ENCODE measurements at regions not wholly inside any gene's neighbourhood (a gene's known extent, or its start where the extent isn't known, plus 50 kb on each side); places are given as distances from the start of the nearest gene placed in this dataset.

GRCh38 chr3:18872466-18872865 lies 275.8 kb upstream of the KCNH8 start:
- no peak for DNase-seq (ENCODE audit: low spot score)
- Histone ChIP-seq H3K36me3 (ENCODE audit: low read depth) (no peaks in the 10 kb centered on the region), H3K27ac (ENCODE audit: poor library complexity, severe bottlenecking) (no peak overlapping the region), H3K4me1 (ENCODE audit: insufficient read depth, poor library complexity, severe bottlenecking) (no peaks in the 10 kb centered on the region), H3K4me3 (ENCODE audit: severe bottlenecking) (no peak overlapping the region), H3K27me3 (ENCODE audit: insufficient read depth, poor library complexity, severe bottlenecking) (no peaks in the 10 kb centered on the region), H3K9me3 (ENCODE audit: severe bottlenecking) (no peaks in the 10 kb centered on the region)
- no peak for ATAC-seq (ENCODE audit: low read depth)
- TF ChIP-seq, protein P1, sequence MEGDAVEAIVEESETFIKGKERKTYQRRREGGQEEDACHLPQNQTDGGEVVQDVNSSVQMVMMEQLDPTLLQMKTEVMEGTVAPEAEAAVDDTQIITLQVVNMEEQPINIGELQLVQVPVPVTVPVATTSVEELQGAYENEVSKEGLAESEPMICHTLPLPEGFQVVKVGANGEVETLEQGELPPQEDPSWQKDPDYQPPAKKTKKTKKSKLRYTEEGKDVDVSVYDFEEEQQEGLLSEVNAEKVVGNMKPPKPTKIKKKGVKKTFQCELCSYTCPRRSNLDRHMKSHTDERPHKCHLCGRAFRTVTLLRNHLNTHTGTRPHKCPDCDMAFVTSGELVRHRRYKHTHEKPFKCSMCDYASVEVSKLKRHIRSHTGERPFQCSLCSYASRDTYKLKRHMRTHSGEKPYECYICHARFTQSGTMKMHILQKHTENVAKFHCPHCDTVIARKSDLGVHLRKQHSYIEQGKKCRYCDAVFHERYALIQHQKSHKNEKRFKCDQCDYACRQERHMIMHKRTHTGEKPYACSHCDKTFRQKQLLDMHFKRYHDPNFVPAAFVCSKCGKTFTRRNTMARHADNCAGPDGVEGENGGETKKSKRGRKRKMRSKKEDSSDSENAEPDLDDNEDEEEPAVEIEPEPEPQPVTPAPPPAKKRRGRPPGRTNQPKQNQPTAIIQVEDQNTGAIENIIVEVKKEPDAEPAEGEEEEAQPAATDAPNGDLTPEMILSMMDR (IDR thresholded peaks at IDR 0.05; ENCODE audit: poor library complexity, severe bottlenecking) = no peak

- TF ChIP-seq, protein P1 (IDR thresholded peaks at IDR 0.05; ENCODE audit: poor library complexity, severe bottlenecking) = no peak
- ATAC-seq (ENCODE audit: low read depth) = peak; percentile 55
Measured at GRCh38 chr3:18870642-18871041, 277.7 kb upstream of the KCNH8 start.

GRCh38 chr3:18870074-18870640 lies 278.2 kb upstream of the KCNH8 start:
- no peak overlapping the region for H3K4me3 ChIP-seq (ENCODE audit: severe bottlenecking)
- DNase-seq (ENCODE audit: low spot score) (no peak), ATAC-seq (ENCODE audit: low read depth) (no peak)
- no peaks in the 10 kb centered on the region for H3K9me3 ChIP-seq (ENCODE audit: severe bottlenecking)
- H3K27me3 ChIP-seq (ENCODE audit: insufficient read depth, poor library complexity, severe bottlenecking) = no peaks in the 10 kb centered on the region
- H3K27ac ChIP-seq (ENCODE audit: poor library complexity, severe bottlenecking) = no peak overlapping the region
- no peaks in the 10 kb centered on the region for H3K4me1 ChIP-seq (ENCODE audit: insufficient read depth, poor library complexity, severe bottlenecking)
- H3K36me3 ChIP-seq (ENCODE audit: low read depth) = no peaks in the 10 kb centered on the region
- TF ChIP-seq, protein P1 (IDR thresholded peaks at IDR 0.05; ENCODE audit: poor library complexity, severe bottlenecking) = no peak

More at GRCh38 chr3:18870642-18871041, 277.7 kb upstream of the KCNH8 start:
- Histone ChIP-seq H3K27me3 (ENCODE audit: insufficient read depth, poor library complexity, severe bottlenecking) (no peaks in the 10 kb centered on the region), H3K9me3 (ENCODE audit: severe bottlenecking) (no peaks in the 10 kb centered on the region), H3K27ac (ENCODE audit: poor library complexity, severe bottlenecking) (no peak overlapping the region), H3K4me1 (ENCODE audit: insufficient read depth, poor library complexity, severe bottlenecking) (no peaks in the 10 kb centered on the region), H3K36me3 (ENCODE audit: low read depth) (no peaks in the 10 kb centered on the region), H3K4me3 (ENCODE audit: severe bottlenecking) (no peak overlapping the region)
- no peak for DNase-seq (ENCODE audit: low spot score)

GRCh38 chr3:18868911-18869689 lies 279.2 kb upstream of the KCNH8 start:
- TF ChIP-seq, protein P1 (IDR thresholded peaks at IDR 0.05; ENCODE audit: poor library complexity, severe bottlenecking) = no peak
- DNase-seq (ENCODE audit: low spot score) = no peak
- H3K4me1 ChIP-seq (ENCODE audit: insufficient read depth, poor library complexity, severe bottlenecking) = no peaks in the 10 kb centered on the region
- no peak overlapping the region for H3K4me3 ChIP-seq (ENCODE audit: severe bottlenecking)
- H3K36me3 ChIP-seq (ENCODE audit: low read depth) = no peaks in the 10 kb centered on the region
- no peaks in the 10 kb centered on the region for H3K9me3 ChIP-seq (ENCODE audit: severe bottlenecking)
- H3K27me3 ChIP-seq (ENCODE audit: insufficient read depth, poor library complexity, severe bottlenecking) = no peaks in the 10 kb centered on the region
- H3K27ac ChIP-seq (ENCODE audit: poor library complexity, severe bottlenecking) = no peak overlapping the region
- peak; percentile 52; the same call in 2 of the 3 replicates for ATAC-seq (ENCODE audit: low read depth)

DNA sequence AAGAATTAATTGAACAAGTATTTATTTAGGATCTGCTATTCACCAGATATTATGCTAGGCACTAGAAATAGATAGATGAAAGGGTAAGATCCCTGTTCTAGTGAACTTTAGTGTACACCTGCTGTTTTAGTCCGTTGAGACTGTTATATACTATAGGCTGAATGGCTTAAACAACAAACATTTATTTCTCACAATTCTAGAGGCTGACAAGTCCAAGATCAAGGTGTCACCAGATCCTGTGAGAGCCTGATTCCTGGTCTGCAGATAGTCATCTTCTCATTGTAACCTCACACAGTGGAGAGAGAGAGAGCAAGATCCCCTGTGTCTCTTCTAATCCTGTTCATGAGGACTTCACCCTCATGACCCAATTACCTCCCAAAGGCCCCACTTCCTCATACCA lies 281.4 kb upstream of the KCNH8 start:
- Histone ChIP-seq H3K9me3 (ENCODE audit: severe bottlenecking) (no peaks in the 10 kb centered on the region), H3K27ac (ENCODE audit: poor library complexity, severe bottlenecking) (no peak overlapping the region), H3K4me1 (ENCODE audit: insufficient read depth, poor library complexity, severe bottlenecking) (no peaks in the 10 kb centered on the region), H3K4me3 (ENCODE audit: severe bottlenecking) (no peak overlapping the region), H3K36me3 (ENCODE audit: low read depth) (no peaks in the 10 kb centered on the region), H3K27me3 (ENCODE audit: insufficient read depth, poor library complexity, severe bottlenecking) (no peaks in the 10 kb centered on the region)
- TF ChIP-seq, protein P1 (IDR thresholded peaks at IDR 0.05; ENCODE audit: poor library complexity, severe bottlenecking) = no peak
- ATAC-seq (ENCODE audit: low read depth) (no peak), DNase-seq (ENCODE audit: low spot score) (no peak)

Data from RWPE2 (cell line).